GM10248 (cell line): ENCODE measurements at regions not wholly inside any gene's neighbourhood (a gene's known extent, or its start where the extent isn't known, plus 50 kb on each side); places are given as distances from the start of the nearest gene placed in this dataset.

Experiments used
- CTCF ChIA-PET: fragments of 300-600 bp; sonication (Branson Sonifier 250); formaldehyde crosslinking; extraction: SDS; loops from one replicate; lab custom pipeline; 2021; ENCODE audit warnings: antibody characterized with exemption; lab: Yijun Ruan, JAX
- POLR2A ChIA-PET: fragments of 350-650 bp; sonication (Branson Sonifier 250); formaldehyde crosslinking; extraction: SDS; loops from one replicate; lab custom pipeline; 2020; ENCODE audit warnings: antibody characterized with exemption; lab: Yijun Ruan, JAX
- DNase-seq: peaks from one replicate; pipeline ENCODE4 v3.0.0; 2012; ENCODE audit errors: extremely low spot score
- CTCF ChIP-seq: IDR thresholded peaks from 2 replicates; pipeline ENCODE4 v1.5.1; 2012; ENCODE audit warnings: mild to moderate bottlenecking, low read depth; ENCODE audit errors: extremely low read depth, missing control alignments, control extremely low read depth

- POLR2A ChIA-PET = no interaction called here
- DNase-seq = no peak
- CTCF ChIA-PET = no interaction called here
- TF ChIP-seq CTCF = no peak
These were observed 1065.8 kb upstream of the MIR17HG start for GRCh38 chr13:90281709-90282108.

- ChIA-PET POLR2A (no interaction called here), CTCF (no interaction called here)
- no peak for TF ChIP-seq CTCF
- DNase-seq = no peak
These were observed 1060.0 kb upstream of the MIR17HG start for GRCh38 chr13:90287521-90287920.

- POLR2A ChIA-PET = no interaction called here
- TF ChIP-seq CTCF = no peak
- no peak for DNase-seq
- CTCF ChIA-PET = no interaction called here
These were observed 1053.6 kb upstream of the MIR17HG start for GRCh38 chr13:90293793-90294361.

GRCh38 chr13:90299238-90299637, 1048.2 kb upstream of the MIR17HG start:
- POLR2A ChIA-PET = no interaction called here
- CTCF ChIA-PET = no interaction called here
- no peak for DNase-seq

GRCh38 chr13:90300015-90300414, 1047.5 kb upstream of the MIR17HG start:
- CTCF ChIA-PET = no interaction called here
- no peak for TF ChIP-seq CTCF
- POLR2A ChIA-PET = no interaction called here
- no peak for DNase-seq

More at GRCh38 chr13:90299238-90299637, 1048.2 kb upstream of the MIR17HG start:
- TF ChIP-seq CTCF = no peak

GRCh38 chr13:90302107-90302506, 1045.4 kb upstream of the MIR17HG start:
- TF ChIP-seq CTCF = no peak
- ChIA-PET CTCF (no interaction called here), POLR2A (no interaction called here)
- DNase-seq = no peak
